ENCODE measurements at regions not wholly inside any gene's neighbourhood (a gene's known extent, or its start where the extent isn't known, plus 50 kb on each side); places are given as distances from the start of the nearest gene placed in this dataset.

DNA sequence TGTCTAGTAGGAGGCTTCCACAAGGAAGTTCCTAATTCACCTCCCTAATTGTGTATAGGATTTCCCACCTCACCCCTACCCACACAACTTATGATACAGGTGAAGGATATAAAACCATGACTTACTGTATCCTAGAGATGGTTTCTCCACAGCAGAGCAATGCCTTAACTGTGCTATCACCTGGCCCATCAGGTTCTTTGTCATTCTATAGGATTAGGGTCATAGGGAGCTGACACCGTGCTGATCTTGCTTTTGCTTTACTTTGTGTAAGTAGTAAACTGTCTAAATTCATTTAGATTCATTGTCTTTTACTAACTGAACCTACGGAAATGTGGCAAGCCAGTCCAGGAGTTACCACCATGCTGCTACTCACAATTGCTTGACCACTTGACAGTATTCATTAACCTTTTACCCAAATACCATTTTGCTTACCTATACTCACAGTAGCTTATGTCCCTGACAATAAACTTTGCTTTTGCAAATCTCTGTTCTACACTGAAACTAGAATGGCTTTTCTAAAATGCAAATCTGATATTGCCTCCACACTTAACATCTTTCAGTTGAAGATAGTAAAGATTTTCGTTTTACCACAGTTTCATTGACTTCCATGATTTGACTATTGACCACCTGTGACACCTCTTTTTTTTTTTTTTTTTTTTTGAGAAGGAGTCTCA is 147.6 kb downstream of the IFI44 start:
- no peak for DNase-seq

DNA sequence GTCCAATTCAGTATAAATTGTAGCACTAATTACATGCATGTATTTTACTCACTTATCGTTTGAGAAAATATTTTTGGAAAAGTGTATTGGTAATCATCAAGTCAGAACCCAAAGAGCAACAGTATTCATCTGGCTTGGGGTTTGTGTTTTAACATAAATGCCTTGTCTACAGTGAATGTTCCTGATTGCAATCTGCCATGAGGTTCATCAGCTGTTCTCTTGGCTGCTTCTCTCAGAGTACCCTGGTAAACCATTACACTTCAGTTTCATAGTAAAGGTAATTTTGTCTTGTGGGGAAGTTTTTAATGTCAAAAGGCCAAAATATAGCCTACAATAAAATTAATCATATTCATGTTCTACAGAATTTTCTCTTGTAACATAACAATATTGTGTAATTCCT is 150.3 kb downstream of the IFI44 start:
- DNase-seq: no peak

DNA sequence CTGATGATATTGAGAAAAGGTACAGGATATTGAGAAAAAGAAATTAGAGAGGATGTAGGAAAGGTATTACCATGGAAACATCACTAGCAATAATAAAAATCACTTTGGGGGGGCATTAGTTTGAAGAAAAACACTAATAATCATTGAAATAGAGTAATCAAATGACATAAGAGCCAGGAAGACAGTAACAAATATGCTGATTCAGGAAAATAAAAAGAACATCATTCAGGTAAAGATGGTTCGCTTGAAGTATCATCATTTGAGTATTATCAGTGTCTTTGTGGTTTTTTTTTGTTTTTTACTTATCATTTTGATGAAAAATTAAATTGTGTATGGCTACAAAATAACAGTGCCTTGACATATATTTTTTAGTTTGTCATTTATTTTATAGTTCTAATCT is 164.5 kb downstream of the IFI44 start:
- no peak for DNase-seq

DNA sequence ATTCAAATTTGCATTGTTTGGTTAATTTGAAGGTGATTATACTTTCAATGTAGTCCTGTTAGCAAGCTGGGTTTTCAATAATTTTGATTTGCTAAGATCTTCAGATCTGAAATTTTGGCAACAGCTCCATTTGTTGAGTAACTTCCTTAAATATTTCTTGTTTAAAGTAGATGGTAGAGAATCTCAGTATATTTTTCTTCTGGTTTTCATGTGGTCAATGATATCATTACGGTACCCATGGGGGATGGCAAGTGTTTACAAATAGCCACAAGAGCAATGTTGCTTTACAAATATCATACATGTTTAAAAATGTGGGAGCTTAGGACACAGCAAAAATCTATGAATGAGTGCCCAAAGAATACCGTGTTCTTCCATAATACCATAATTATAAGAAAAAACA is 175.9 kb downstream of the IFI44 start:
- no peak for DNase-seq

GRCh38 chr1:78829644-78830043 is 176.9 kb downstream of the ADGRL4 start:
- no peak for DNase-seq

GRCh38 chr1:78830321-78830720 is 176.2 kb downstream of the ADGRL4 start:
- no peak for DNase-seq

DNA sequence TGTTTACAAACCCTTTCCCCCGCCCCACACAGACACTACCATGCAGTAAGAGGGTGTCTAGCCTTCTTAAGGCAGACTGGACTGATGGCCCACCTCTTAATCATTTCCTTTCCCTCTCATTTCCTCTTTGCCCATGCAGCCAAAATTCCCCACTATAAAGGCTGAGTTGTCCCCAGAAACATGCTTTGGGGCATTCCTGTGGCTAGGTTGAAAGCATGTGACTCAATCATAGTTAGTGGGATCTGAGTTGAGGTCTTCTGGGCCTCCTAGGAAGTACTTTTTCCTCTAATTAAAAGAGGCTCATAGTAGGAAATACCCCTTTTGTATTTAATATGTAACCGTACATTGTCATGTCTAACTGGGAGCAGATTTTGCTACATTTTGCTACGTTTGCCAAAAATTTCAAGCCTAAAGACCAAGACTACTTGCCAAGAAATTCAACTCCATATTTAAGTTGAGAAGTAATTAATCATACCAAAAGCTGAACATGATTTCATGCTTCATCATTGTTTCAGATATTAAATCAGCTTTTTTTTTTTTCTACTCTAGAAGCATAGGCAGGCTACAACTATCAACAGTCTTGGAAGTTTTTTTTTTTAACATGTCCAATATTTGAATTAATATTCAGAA is 174.7 kb downstream of the ADGRL4 start:
- DNase-seq: peak; percentile 99

DNA sequence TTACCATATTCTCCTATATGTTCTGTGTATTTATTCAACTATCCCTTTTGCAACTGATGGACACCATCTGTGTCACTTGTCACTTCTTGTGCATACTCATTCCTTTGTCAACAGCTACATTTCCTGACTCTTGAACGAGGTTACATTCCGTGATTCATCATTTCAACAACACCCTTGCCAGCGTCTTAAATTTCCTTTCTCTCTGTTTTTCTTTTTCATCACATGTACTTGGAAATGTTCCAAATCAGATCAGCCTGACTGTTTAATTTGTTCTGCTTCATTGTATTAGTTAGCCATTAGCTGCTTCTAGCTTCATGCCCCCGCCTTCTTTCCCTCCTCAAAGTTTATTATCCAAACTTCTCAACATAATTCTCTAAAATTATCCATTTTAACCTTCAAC is 173.0 kb downstream of the ADGRL4 start:
- peak; percentile 94 for DNase-seq

- DNase-seq: no peak
Observed at GRCh38 chr1:78834201-78834741, 172.3 kb downstream of the ADGRL4 start.

- DNase-seq: no peak
Observed at GRCh38 chr1:78836726-78837125, 169.8 kb downstream of the ADGRL4 start.

DNA sequence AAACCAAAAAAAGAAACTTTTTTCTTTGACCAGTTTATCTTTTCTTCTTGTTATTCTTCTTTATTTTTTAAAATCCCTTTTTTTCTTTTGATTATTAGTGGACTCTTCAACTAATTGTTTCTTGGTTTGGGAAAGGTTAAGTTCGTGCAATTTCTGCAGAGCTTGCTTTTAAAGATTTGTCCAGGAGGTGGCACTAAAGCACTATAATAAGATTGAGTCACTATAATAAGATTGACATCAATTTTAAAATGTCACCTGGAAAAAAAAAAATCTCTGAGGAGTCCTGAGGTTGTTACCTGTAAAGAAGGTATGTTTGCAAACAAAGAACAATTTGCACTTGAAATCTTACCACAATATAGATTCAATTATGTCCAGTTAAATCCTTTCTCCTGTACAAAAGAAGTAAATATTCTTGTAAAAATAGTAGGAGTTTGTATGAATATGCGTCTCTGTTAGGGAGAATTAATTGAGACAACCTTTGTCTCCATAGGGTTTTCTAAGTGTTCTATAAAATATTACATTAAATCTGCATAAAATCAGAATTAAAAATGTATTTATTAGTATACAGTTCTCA is 166.7 kb downstream of the ADGRL4 start:
- DNase-seq: peak; percentile 38
